PFSK-1 (cell line): ENCODE measurements at regions not wholly inside any gene's neighbourhood (a gene's known extent, or its start where the extent isn't known, plus 50 kb on each side); places are given as distances from the start of the nearest gene placed in this dataset.

Experiments used
- FOXP2 ChIP-seq: optimal IDR thresholded peaks from 2 replicates; pipeline ENCODE3; 2011; ENCODE audit warnings: borderline replicate concordance, control low read depth, inconsistent platforms; ENCODE audit not compliant: insufficient read depth; ENCODE audit errors: extremely low read length, extremely low read depth
- POLR2AphosphoS5 ChIP-seq: IDR thresholded peaks from 2 replicates; pipeline ENCODE4 v1.6.1; 2012; ENCODE audit warnings: low read depth, mild to moderate bottlenecking, control low read depth, low read length, moderate library complexity
- REST ChIP-seq, 2 experiments: IDR thresholded peaks; 2 replicates each; pipeline versions ENCODE4 v1.6.1 to v1.8.0; 2011 to 2012; ENCODE audit warnings: low read depth in 2 of 2, low read length in 2 of 2, control low read depth in 1 of 2, inconsistent platforms in 1 of 2, mild to moderate bottlenecking in 1 of 2, moderate library complexity in 1 of 2; ENCODE audit not compliant: insufficient read depth in 1 of 2
- SIN3A ChIP-seq: IDR thresholded peaks from 2 replicates; pipeline ENCODE4 v1.6.1; 2012; ENCODE audit warnings: mild to moderate bottlenecking, low read length, moderate library complexity, borderline replicate concordance; ENCODE audit not compliant: insufficient read depth
- TAF1 ChIP-seq: IDR thresholded peaks from 2 replicates; pipeline ENCODE4 v1.6.1; 2012; ENCODE audit warnings: low read length, control low read depth, borderline replicate concordance; ENCODE audit not compliant: insufficient read depth

GRCh38 chr7:130937830-130938229 is 203.8 kb upstream of the KLF14 start:
- TF ChIP-seq POLR2AphosphoS5 (no peak), REST (IDR thresholded peaks at IDR 0.05; ENCODE audit: insufficient read depth in 1 of 2, low read depth in 2 of 2, low read length in 2 of 2) (no peak), SIN3A (no peak), FOXP2 (no peak), TAF1 (no peak)
